ENCODE measurements at regions not wholly inside any gene's neighbourhood (a gene's known extent, or its start where the extent isn't known, plus 50 kb on each side); places are given as distances from the start of the nearest gene placed in this dataset.
"Not testable (repeated sequence)": the region's sequence is repeated elsewhere in the genome, so short reads cannot be mapped to it uniquely, and the experiment has no call there.

DNA sequence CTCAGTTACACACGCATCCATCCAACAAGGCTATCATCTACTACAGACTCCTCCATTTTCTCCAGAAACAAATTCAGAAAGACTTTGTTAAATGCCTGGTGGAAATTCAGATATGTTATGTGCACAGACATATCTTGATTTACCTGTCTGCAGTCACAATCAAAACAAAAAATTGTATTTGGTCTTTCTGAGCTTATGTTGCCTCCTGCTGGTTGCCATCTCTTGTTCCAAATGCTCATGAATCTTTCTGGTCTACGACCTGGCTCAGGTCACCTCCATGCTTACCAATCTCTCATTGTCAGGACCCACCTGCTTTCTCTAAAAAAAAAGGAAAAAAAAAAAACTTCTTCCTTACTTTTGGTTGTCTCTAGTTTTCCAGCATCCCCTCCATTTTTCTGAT lies 169.2 kb upstream of the PLXNC1 start:
- peak; percentile 33 for DNase-seq (ENCODE audit: low spot score)

DNA sequence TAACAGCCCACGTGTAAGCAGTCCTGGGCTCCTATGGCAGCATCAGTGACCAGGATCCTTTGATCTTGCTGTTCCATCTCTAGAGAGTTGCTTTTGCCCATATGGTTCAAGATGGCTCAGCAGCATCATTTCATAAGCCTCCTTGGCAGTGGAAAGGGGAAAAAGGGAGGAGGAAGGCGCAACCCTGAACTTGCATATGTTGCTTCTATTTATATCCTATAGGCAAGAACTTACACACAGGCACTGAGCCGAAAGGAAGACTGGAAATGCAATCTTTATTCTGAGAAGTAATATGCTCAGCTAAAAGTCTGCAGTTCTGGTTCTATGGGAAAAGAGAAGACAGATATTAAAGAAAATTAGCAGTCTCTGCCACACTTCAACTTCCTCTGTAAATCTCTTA lies 167.7 kb upstream of the PLXNC1 start:
- no peak for DNase-seq (ENCODE audit: low spot score)

DNA sequence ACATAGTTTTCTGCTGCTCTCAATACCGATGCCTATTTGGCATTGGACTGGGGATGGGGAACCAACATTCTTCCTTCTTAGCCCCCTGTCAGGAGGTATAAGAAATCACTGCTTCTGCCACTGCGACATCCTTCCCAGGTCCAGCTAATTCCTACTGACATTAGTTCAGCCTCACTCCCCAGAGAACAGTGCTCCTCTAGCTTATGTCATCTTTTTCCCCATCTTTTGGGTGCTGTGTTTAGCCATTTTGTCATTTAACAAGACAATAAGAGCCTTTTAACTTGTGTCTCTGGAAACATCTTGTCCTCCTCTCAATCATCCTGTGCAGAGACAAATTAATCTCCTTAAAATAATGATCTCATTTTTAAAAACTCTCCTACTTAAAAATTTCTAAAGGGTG lies 167.0 kb upstream of the PLXNC1 start:
- DNase-seq (ENCODE audit: low spot score), result no peak

DNA sequence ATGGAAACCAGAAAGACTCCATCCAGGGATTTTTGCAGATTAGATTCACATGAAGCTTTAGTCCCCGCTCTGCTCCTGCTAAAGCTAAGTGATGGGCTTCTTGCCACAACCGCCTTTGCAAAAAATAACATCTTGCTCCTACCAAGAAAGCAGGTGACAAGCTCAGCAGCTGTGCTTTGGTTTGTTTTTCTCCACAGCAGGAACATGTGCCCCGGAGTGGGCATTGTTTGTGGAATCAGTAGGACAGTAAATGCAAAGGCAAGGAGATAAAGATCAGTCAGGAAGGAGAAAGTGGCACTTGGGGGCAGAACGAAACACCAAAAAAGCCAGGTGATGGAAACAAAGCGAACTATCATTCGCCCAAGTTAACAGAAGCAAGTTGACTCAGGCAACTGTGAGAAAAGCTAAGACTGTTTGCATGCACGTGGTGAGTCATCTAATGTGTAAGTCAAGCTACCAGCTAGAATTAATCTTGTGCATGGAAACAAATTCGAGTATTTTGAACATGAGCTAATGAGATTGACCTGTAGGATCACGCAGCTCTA lies 165.5 kb upstream of the PLXNC1 start:
- no peak for DNase-seq (ENCODE audit: low spot score)

DNA sequence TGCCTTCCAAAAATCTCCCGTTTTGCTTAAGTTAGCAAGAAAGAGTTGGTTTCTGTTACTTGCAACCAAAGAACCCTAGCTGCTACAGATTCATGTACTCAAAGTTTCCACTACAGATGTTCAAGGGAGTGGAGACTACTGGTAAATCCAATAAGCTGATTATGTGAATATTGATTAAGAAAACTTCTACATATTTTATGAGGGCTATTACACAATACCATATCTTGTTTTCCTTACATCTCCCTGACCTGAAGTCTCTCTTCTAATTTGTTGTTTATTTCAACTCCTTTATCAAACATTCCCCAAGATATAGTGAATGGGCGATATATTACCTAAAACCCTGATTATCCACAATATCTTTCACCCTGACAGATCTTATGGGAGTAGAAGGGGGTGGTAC lies 164.4 kb upstream of the PLXNC1 start:
- DNase-seq (ENCODE audit: low spot score), result no peak

DNA sequence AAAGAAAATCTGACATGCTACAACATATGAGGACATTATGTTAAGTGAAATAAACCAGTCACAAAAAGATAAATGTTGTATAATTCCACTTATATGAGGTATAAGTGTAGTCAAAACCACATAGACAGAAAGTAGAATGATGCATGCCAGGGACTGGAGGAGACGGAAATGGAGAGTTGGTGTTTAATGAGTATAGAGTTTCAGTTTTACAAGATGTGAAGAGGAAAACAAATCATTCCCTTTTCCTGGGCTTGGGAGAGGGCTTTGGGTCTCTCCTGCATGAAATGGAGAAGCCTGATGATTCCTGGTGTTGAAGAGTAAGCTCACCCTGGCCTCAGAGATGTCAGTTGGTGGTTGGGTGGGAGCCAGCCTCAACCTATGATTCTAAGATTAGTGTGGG lies 158.4 kb upstream of the PLXNC1 start:
- no peak for DNase-seq (ENCODE audit: low spot score)

DNA sequence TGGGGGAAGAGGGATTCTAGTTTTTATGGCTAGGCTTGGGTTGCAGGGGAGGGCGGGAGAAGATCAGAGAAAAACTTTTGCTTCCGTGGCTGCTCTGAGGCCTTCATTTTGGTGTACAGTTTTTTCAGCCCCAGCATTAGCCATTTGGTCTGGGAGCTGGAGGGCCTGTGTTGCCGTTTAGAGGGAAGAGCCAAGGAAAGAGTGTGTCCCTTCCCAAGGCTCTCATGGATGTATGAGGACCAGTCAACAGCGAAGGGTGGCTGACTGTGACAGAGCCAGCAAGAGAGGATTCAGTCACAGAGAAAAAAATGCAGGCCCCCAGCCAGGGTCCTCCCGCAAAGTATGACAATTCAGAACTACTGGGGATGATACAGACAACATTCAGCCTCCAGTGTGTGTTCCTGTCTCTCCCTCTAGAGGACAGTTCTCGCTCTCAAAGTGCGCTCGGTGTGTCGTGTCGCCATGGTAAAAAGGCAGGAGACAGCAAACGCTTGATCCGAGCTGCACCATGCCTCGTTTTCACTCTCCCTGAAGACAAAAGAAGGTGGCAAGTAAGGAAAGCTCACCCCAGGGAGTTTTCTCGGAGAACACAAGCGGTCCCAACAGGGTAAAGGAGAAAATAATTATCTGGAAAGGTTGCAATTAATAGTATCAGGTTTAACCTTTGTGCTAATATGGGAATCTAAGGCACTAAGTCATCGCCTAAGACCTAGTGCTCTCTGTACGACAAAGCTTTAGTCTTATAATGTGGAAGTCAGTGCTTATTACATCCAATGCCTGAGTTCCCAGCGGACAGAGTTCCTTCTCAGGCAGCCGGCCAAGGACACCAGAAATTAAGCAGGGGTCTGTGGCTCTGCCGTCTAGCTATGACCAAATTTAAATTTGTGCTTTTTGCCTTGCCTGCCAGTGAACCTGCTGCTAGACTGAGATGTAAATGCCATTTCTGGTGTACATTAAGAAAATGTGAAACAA lies 157.3 kb upstream of the PLXNC1 start:
- DNase-seq (ENCODE audit: low spot score), result peak; percentile 47

DNA sequence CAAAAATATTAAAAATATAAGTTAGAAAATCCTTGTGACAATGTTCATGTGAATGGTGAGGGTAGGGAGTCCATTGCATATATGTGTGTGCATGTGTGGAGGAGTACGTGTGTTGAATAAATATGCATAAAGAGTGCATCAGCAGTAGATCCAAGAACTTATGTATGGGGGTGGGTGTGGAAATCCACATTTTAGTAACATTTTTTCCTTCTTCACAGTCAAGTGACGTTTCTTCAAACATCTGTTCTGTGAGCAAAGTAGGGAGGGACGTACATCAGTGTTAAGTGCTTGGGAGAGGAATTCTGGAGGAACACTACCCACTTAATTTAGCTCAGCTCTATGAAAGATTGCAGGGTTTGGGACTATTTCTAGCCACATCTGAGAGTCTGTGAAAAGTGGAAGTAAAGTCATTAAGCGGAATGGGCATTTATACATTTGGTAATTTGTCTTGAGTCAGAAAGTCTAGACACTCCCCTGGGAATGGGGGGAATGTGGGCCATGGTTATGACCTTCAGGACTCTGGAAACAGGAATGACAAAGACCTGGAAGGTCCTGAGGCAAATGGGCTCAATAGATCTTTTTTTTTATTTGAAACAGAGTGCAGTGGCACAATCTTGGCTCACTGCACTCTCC lies 156.4 kb upstream of the PLXNC1 start:
- no peak for DNase-seq (ENCODE audit: low spot score)

DNA sequence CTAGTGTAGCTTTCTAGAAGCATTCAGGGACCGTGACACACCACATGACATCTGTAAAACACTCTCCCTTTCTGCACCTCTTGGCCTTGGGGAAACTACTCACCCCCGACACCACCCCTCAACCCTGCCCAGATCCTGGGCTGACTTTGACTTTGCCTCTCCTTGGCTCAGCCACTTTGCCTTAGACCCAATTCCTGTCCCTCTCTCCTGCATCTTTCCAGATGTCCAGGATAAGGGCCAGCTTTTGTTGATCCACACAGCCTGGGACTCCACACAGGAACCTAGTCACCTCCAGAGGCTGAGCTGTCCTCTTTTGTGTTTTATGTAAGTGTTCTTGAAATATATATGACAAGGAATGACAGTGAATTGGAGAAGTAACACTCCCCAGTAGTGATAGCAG lies 153.7 kb upstream of the PLXNC1 start:
- DNase-seq (ENCODE audit: low spot score), result no peak

DNA sequence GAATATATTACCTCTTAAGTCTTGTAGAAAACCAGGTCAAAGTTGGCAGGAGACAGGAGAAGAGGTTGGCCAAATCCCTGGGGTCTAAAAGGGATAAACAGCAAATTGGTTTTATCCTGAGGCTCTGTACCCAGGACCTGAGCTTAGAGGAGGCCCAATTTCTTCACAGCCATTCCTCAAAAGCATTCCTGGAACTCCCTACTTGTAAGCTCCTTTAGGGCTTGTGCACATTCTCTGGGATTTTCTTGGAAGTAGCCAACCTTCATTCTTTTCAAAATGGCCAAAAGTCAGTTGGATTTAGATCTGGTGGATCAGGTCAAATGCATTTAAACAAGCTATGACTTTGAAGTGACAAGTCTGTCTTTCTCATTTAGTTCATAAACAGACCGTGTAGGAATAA lies 152.1 kb upstream of the PLXNC1 start:
- no peak for DNase-seq (ENCODE audit: low spot score)

DNA sequence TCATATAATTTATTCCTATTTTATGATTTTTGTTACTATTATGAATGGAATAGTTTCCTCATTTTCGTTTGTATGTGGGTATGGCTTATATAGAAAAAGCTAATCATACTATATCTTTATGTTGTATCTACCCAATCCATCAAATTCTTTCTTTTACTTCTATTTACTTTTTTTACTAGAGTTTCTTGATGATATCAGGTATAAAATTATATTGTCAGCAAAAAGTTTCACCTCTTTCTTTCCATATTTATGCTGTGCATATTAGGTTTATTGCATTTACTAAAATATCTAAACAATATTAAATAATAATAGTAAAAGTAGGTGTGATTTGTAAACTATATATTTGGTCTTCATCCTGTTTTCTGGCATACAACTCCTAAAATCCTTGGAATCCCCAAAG lies 146.7 kb upstream of the PLXNC1 start:
- DNase-seq (ENCODE audit: low spot score), result no peak

DNA sequence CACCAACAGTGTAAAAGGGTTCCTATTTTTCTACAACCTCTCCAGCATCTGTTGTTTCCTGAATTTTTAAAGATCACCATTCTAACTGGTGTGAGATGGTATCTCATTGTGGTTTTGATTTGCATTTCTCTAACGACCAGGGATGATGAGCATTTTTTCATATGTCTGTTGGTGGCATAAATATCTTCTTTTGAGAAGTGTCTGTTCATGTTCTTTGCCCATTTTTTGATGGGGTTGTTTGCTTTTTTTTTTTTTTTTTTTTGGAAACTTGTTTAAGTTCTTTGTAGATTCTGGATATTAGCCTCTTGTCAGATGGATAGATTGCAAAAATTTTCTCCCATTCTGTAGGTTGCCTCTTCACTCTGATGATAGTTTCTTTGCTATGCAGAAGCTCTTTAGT lies 145.5 kb upstream of the PLXNC1 start:
- DNase-seq (ENCODE audit: low spot score), result not testable (repeated sequence)

DNA sequence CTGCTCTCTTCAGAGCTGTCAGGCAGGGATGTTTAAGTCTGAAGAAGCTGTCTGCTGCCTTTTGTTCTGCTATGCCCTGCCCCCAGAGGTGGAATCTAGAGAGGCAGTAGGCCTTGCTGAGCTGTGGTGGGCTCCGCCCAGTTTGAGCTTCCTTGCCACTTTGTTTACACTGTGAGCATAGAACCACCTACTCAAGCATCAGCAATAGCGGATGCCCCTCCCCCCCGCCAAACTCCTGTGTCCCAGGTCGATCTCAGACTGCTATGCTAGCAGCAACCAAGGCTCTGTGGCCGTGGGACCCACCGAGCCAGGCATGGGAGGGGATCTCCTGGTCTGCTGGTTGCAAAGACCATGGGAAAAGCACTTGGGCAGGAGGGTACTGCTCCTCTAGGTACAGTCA lies 140.5 kb upstream of the PLXNC1 start:
- DNase-seq (ENCODE audit: low spot score), result not testable (repeated sequence)

DNA sequence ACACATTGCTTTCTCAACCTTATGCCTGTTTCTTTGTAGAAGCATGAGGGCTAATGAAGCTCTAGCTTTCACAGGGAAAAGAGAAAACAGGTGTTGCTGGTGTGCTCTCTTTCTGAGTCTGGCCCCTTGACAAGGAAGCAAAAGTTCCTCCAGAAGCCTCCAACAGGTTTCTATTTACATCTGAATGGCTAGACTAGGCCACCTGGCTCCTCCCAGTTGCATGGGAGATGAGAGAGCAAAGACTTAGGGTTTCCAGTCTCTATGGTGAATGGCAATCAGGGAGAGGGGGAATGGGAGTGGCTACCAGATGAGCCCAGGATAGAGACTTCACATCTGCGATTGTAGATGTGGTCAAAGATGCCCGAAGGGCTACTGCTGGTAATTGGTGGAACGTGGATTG lies 138.1 kb upstream of the PLXNC1 start:
- peak; percentile 78 for DNase-seq (ENCODE audit: low spot score)

DNA sequence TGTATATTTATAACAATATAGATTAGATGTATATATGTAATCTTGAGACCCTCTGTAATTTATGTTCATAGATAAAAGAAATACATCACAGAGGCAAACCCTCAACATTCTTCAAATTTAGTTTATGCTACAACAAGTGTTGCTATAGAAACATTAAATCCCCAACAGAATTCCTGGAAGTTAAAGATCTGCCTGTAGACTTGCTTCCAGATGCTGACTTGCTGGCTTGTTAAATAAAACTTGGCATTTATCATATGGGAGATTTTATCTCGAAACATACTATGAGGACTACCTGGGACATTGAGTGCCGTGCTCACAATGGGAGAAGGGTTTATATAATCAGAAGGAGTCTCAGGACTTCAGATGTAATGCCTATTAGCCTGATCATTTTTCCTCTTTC lies 136.3 kb upstream of the PLXNC1 start:
- DNase-seq (ENCODE audit: low spot score), result no peak

DNA sequence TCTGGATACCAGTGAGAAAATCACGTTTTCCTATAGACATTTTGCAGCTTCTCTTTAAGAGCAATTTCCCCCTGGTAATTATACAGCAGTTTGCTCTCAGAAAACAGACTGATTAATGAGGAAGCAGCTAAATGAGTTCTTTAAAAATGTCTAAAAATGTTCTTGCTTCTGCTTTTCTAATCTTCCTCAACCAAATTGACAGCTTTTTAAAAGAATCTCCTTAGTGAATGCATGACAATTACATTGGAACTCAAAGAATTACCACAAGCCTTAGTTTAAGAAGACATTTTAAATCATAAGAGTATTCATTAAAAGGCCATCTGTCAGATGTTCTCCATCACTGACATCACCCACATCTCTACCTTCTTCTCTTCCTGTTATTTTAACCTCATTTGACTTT lies 135.8 kb upstream of the PLXNC1 start:
- no peak for DNase-seq (ENCODE audit: low spot score)

DNA sequence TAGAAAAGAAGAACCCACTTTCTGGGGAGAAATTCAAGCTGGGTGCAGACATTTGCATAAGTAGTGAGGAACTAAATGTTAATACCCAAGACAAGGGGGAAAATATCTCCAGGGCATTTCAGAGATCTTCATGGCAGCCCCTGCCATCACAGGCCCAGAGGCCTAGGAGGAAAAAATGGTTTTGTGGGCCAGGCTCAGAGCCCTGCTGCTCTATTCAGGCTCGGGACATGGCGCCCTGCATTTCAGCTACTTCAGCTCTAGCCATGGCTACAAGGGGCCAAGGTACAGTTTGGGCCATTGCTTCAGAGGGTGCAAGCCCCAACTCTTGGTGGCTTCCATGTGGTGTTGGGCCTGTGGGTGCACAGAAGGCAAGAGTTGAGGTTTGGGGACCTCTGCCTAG lies 131.1 kb upstream of the PLXNC1 start:
- not testable (repeated sequence) for DNase-seq (ENCODE audit: low spot score)

DNA sequence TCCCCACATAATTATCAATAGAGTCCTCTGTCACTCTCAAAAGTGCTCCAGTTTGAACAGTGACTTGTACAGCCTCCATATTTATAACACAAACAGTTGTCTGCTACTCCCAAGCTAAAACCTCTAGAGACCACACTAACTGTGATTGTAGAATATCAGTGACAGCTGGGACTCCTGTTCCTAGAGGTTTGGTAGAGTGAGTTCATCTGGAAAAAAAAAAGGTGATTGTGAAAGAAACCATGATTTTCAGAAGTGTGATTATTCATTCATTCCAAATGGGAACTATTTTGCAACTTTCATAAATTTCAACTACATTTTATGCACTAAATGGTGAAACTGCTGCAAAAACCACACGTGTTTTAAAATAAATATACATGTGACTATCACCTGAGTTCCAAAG lies 128.0 kb upstream of the PLXNC1 start:
- no peak for DNase-seq (ENCODE audit: low spot score)

DNA sequence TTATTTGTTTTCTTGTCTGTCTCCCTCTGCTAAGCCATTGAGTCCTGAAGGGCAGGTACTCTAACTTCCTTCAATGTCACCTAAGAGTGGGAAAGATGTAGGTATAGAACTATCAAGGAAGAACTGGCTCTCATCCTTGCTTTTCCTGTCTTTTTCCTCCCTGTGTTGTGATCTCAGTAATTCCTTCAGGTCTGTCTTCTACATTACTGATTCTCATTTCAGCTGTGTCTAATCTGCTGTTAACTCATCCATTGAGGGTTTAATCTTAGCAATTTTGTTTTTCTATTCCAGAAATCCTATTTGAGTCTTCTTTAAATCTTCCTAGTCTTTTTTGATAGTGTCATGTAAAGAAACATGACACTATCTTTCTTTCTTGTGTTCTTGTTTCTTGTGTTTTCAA lies 124.5 kb upstream of the PLXNC1 start:
- no peak for DNase-seq (ENCODE audit: low spot score)

DNA sequence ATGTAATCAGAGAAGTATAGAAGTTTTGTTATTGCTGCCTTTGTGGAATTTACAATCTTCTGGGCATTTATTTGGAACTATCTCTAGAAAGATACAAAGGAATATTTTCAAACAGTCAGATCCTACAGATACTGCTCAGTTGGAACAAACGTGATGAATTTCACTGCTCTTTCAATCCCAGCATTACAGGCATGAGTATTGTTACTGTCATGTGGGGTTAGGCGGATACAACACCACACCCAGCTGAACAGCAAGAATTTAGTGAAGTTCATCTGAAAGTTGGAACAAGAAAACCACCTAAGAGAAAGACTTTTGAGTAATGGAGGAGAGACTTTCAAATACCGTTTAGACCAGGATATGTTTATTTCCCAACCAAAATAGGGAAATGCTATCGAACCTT lies 123.3 kb upstream of the PLXNC1 start:
- DNase-seq (ENCODE audit: low spot score), result no peak

DNA sequence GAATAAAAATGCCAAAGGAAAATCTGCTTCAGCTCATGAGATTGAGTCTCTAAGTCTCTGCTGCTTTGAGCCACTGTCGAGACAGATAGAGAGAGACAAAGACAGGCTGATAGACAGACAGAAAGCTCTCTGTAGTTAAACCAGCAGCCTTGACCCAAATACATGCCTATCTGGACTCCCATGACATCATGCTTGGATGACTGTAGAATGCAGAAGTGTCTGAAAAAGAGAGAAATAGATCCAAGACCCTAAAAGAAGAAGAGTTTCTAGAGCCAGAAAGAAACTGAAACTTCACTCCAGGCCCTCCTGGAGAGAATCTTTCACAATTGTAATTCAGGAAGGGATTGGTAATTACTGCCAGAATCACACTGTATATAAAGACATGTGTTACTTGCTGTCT lies 122.6 kb upstream of the PLXNC1 start:
- no peak for DNase-seq (ENCODE audit: low spot score)

DNA sequence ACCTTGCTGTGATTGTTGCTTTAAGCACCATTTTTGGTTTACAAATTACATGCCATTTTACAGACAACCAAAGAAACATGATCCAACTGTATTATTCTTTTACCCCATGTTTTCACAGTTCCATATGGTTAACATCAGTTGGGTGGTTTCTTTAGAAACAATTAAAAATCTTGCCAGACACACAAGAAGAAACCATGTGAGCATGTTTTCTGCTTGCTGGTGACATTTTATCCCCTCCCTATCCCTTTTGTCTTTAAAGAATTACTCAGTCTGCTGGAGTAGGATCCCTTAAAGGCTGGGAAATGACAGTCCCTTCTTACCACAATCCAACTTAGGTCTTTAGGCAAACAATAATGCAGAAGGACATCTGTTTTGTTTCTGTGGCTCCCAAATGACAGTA lies 121.8 kb upstream of the PLXNC1 start:
- no peak for DNase-seq (ENCODE audit: low spot score)

DNA sequence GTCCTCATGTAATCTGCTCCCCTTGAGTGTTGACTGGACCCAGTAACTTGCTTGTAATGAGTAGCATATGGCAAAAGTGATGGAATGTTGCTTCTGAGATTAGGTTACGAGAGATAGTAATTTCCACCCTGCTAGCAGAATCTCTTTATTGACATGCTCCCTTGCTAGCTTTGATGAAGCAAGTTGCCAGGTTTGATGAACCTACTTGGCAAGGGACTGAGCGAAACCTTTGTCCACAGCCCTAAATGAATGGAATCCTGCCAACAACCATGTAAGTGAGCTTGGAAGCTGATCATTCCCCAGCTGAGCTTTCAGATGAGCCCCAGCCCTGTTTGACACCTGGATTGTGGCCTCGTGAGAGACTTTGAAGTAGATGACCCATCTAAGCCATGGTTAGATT lies 120.8 kb upstream of the PLXNC1 start:
- no peak for DNase-seq (ENCODE audit: low spot score)
